KBM-7 (cell line): ENCODE measurements at regions not wholly inside any gene's neighbourhood (a gene's known extent, or its start where the extent isn't known, plus 50 kb on each side); places are given as distances from the start of the nearest gene placed in this dataset.
"Not testable (repeated sequence)": the region's sequence is repeated elsewhere in the genome, so short reads cannot be mapped to it uniquely, and the experiment has no call there.

Experiments
- DNase-seq: peaks from one replicate; pipeline ENCODE4 v3.0.0-alpha.2; 2015
- in situ Hi-C: fragments of 300-500 bp; cut with MboI; formaldehyde crosslinking; loops from 2 replicates; pipeline ENCODE4 v1.14.3; 2020; ENCODE audit warnings: low sequenced_read_pairs, low pct_unique_long_range_greater_than_20kb, mixed read lengths

GRCh38 chr5:131019111-131019510, 145.9 kb downstream of the HINT1 start:
- peak; percentile 76 for DNase-seq
- in situ Hi-C loops = no loop called here

DNA sequence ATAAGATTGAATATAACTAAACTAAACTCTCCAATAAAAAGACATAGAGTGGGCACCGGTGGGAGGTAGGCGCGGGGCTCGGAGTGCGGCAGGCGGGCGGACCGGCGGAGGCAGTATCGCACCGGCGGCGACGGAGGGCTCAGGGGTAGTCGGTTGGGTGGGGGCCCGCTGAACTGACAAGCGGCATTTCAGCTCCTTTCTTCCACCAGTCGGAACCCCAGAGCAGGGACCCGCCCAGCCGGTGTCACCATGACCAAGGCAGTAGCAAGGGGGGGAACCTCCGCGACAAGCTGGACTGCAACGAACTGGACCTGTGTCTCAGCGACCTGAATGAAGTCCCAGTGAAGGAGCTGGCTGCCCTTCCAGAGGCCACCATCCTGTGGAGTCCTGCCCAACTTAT, 156.7 kb downstream of the HINT1 start:
- in situ Hi-C loops = no loop called here
- no peak for DNase-seq

DNA sequence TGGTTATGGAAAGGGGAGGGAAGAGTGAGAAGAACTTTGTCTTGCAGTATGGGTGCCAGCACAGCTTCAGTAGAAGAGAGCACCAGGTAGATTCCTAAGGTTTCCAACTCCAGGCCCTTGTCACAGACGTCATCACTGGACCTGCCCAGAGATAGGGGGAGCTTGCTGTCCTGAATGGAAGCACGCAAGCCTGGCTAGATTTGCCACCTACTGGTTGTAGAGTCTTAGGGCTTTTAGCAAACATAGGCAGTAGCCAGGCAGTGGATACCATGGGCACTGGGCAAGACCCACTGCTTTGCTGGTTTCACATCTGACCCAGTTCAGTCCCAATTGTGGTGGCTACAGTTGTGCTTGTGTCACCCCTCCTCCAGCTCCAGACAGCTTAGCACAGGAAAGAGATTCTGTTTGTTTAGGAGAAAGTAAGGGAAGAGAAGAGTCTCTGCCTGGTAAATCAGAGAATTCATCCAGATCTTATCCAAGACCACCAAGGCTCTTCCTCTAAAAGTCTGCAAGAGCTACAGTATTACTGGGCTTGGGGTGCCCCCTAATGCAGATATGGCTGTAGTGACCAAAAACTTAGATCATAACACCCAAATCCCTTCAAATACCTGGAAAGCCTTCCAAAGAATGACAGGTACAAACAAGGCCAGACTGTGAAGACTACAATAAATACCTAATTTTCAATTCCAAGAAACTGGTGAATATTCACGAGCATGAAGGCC, 158.9 kb downstream of the HINT1 start:
- no peak for DNase-seq
- in situ Hi-C loops = no loop called here

DNA sequence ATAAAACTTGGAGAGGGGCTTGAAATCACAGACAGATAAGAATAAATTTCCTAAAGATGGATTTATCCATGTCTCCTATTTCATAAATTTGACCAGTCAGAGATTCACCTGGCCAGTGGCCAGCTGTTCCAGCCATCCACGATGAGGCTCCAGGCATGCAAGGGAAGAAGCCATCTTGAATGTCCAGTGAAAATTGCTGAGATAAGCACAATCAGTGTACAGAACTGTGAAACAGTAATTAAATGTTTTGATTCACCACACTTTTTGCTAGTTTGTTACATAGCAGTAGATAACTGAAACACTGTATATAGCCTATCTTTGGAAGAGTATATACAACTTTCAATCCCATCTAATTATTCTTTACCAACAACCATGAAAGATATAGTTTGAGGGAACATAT, 163.5 kb downstream of the HINT1 start:
- no peak for DNase-seq
- in situ Hi-C loops = no loop called here

- DNase-seq = no peak
- in situ Hi-C loops = no loop called here
These were observed 164.8 kb downstream of the HINT1 start for GRCh38 chr5:131000289-131000688.

GRCh38 chr5:130996720-130997119, 168.3 kb downstream of the HINT1 start:
- DNase-seq, in situ Hi-C loops: not testable (repeated sequence)

- DNase-seq = no peak
- in situ Hi-C loops = no loop called here
These were observed 169.2 kb downstream of the HINT1 start for GRCh38 chr5:130995851-130996250.

- in situ Hi-C loops = no loop called here
- DNase-seq = no peak
These were observed 169.9 kb downstream of the HINT1 start for GRCh38 chr5:130995254-130995515.

- no peak for DNase-seq
- in situ Hi-C loops = no loop called here
These were observed 170.4 kb downstream of the HINT1 start for GRCh38 chr5:130994496-130995253.

DNA sequence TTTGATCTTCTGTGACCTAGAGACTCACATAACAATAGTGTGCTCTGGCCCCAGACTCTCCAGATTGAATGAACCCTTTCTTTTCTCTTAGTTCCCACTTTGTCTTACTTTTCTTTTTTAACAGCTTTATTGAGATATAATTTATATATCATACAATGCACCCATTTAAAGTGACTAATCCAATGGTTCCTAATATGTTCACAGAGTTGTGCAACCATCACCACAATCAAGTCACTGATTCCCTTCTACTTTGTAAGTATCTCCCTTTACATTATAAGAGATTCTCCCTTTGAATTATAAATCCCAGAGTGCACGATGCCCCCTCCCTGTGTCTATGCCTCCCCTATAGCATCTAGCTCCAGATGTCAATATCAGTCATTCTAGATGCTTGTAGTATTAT, 172.4 kb downstream of the HINT1 start:
- no peak for DNase-seq
- in situ Hi-C loops = no loop called here

GRCh38 chr5:130992095-130992494, 173.0 kb downstream of the HINT1 start:
- DNase-seq = no peak
- in situ Hi-C loops = no loop called here

GRCh38 chr5:130985776-130986175, 179.3 kb downstream of the HINT1 start:
- DNase-seq = no peak
- in situ Hi-C loops = no loop called here

- DNase-seq = no peak
- in situ Hi-C loops = no loop called here
These were observed 183.4 kb downstream of the HINT1 start for GRCh38 chr5:130981663-130982062.

DNA sequence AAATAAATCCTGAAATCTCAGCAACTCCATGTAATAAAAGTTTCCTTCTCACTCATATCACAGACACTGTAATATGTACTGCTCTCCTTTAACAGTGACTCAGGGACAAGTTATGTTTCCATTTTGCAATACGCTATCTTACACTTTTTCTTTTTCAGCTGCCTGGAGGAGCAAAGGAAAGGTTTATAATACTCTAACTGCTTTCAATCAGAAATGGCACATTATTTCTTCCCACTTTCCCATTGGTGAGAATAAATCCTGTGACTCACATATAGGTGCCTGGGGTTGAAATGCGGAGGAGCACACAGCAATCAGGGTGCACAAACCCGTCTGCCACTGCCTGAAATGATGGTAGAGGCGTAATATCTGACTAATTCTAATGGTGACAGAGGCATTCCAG, 186.6 kb downstream of the HINT1 start:
- in situ Hi-C loops = no loop called here
- DNase-seq = no peak

DNA sequence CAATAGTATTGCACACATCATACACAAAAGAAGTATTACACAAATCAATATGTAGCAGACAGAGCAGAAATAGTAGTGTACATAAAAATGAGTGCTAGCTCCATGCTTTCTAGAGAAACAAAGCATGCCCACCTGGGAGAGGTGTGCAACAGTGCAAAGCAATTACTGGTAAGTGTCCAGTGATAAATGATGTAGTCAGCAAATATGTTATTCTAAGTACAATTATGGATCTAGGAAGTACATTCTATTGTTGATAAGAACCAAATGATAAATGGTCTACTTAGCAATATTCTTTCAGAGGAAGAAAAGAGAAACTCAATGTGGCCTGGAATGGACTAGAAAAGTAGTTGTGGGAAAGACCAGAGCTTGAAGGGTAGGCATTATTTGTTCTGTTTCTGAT, 188.6 kb downstream of the HINT1 start:
- in situ Hi-C loops = no loop called here
- DNase-seq = no peak

DNA sequence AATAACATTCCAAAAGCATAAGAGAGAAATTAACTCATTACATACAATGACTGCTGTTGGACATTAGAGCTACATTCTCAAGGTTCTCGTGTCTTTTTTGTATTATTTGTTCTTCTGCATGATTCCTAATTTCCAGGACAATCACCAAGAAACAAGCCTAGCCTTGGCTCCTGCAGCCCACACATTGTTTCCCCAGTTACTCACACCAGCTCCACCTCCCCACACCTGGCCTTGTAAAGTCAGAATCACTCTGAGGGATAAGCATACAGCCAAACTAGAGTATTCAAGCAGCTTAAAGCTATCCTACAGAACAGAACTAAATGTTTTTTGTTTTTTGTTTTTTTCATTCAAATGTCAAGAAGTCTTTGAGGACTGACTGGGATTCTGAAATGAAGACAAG, 189.2 kb downstream of the HINT1 start:
- DNase-seq = no peak
- in situ Hi-C loops = no loop called here

DNA sequence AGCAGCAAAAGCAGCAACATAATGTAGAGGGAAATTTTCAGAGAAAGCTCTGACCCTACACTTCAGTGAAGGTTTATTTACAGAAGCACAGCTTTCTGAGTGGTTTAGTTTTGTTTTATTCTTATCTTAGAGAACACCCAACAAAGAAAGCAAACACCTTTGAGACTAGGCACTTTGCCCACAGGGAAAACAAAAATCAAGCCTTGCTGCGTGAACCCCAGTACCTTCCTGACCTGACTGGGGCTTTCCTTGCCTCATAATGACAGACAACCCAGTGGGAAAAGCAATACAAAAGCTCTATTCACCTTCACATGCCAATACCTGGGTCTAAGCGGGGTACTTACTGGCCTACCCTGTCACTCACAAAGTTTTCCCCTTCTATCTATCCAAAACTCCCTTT, 189.8 kb downstream of the HINT1 start:
- in situ Hi-C loops = no loop called here
- no peak for DNase-seq

GRCh38 chr5:130974021-130974683, 190.9 kb downstream of the HINT1 start:
- DNase-seq = no peak
- in situ Hi-C loops = no loop called here

- in situ Hi-C loops = no loop called here
These were observed 198.0 kb downstream of the HINT1 start for GRCh38 chr5:130966990-130967525.

GRCh38 chr5:130965920-130966319, 199.1 kb downstream of the HINT1 start:
- in situ Hi-C loops = no loop called here
- DNase-seq = no peak

More at GRCh38 chr5:130966990-130967525, 198.0 kb downstream of the HINT1 start:
- peak; percentile 15 for DNase-seq
